ENCODE measurements at regions not wholly inside any gene's neighbourhood (a gene's known extent, or its start where the extent isn't known, plus 50 kb on each side); places are given as distances from the start of the nearest gene placed in this dataset.

DNA sequence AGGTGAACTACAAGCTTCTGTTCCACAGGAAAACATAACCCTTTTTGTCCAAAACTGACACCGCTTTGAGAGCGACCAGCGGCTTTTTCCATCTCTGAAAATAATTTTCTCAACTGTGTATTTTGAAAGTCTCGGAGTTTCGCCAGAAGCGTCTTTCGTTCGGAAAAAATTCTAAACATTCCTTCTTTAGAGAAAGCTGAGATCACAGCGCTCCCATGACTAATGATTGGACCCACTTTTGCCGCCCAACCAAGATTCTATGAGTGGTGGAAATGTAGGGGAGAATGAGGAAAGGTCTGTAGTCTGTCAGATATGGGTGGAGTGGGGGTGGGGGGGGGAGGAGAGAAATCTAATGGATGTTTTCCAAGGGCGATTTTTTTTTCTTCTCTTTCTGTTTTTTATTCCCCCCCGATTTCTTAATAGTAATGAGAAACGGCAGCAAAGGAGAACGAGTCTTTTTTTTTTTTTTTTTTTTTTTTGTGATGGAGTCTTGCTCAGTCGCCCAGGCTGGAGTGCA, 189.3 kb downstream of the TRIM27 start:
- Histone ChIP-seq H3K27me3 (peaks cover 2% of the 10 kb centered on the region), H3K4me1 (ENCODE audit: insufficient read depth) (no peaks in the 10 kb centered on the region), H3K9me3 (peaks cover 0 to 5% of the 10 kb centered on the region in 2 donors), H3K4me3 (no peak overlapping the region), H3K36me3 (no peaks in the 10 kb centered on the region), H3K27ac (no peak overlapping the region)
- intact Hi-C loops (cut with DNase I): no loop called here
- 15 to 52% (median 29%) methylated on average over 15 of the region's 15 CpGs for WGBS, 3 donors
- DNase-seq: no peak
- TF ChIP-seq, protein P1, sequence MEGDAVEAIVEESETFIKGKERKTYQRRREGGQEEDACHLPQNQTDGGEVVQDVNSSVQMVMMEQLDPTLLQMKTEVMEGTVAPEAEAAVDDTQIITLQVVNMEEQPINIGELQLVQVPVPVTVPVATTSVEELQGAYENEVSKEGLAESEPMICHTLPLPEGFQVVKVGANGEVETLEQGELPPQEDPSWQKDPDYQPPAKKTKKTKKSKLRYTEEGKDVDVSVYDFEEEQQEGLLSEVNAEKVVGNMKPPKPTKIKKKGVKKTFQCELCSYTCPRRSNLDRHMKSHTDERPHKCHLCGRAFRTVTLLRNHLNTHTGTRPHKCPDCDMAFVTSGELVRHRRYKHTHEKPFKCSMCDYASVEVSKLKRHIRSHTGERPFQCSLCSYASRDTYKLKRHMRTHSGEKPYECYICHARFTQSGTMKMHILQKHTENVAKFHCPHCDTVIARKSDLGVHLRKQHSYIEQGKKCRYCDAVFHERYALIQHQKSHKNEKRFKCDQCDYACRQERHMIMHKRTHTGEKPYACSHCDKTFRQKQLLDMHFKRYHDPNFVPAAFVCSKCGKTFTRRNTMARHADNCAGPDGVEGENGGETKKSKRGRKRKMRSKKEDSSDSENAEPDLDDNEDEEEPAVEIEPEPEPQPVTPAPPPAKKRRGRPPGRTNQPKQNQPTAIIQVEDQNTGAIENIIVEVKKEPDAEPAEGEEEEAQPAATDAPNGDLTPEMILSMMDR (IDR thresholded peaks at IDR 0.05): no peak
- TF ChIP-seq EP300 (IDR thresholded peaks at IDR 0.05): no peak
- no peak for TF ChIP-seq POLR2A (IDR thresholded peaks at IDR 0.05)

DNA sequence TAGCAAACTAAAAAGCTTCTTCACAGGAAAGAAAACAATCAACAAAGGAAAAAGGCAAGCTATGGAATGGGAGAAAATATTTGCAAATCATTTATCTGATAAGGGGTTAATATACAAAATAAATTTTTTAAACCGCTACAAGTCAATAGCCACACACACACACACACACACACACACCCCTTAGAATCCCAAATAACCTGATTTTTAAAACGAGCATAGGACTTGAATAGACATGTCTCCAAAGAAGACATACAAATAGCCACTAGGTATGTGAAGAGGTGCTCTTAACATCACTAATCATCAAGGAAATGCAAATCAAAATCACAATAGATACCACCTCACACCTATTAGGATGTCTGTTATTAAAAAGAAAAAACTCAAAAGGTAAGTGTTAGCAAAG, 187.7 kb downstream of the TRIM27 start:
- H3K27me3 ChIP-seq: peaks cover 2% of the 10 kb centered on the region
- no peak for DNase-seq
- TF ChIP-seq POLR2A (IDR thresholded peaks at IDR 0.05) (no peak), EP300 (IDR thresholded peaks at IDR 0.05) (no peak)
- TF ChIP-seq, protein P1 (IDR thresholded peaks at IDR 0.05): no peak
- 17 to 41% (median 20%) methylated on average over 2 of the region's 2 CpGs for WGBS, 3 donors
- no peaks in the 10 kb centered on the region for H3K4me1 ChIP-seq (ENCODE audit: insufficient read depth)
- intact Hi-C loops (cut with DNase I): no loop called here
- H3K4me3 ChIP-seq: no peak overlapping the region
- H3K27ac ChIP-seq: no peak overlapping the region
- no peaks in the 10 kb centered on the region for H3K36me3 ChIP-seq
- H3K9me3 ChIP-seq: peaks cover 0 to 8% of the 10 kb centered on the region in 2 donors

DNA sequence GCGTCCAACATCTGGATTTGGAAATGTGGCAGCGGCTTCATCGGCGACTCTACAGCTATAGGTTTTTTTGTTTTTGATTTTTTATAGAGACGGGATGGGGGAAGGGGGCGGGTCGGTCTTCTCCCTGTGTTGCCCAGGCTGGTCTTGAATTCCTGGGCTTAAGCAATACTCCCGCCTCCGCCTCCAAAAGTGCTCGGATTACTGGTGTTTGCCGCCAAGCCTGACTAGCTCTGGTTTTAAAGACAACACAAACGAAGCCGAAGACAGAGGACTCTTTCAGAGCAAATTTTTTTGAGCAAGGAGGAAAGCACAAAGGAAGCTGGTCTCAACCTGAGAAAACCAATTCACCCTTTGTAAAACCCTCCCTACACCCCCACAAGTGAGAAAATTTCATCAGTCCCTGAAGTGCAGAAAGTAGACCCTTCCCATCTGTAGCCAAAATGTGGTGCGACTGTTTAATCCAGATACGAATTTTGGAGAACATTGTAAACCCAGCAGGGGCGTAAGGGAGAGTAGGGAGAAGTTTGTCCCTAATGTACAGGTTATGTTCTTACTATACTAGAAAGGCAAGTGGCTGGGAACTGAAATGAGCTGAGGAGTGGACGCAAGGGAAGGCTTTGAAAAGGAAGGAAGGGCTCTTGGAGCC, 185.9 kb downstream of the TRIM27 start:
- H3K4me1 ChIP-seq (ENCODE audit: insufficient read depth): no peaks in the 10 kb centered on the region
- H3K9me3 ChIP-seq: peaks cover 0 to 8% of the 10 kb centered on the region in 2 donors
- DNase-seq: no peak

DNA sequence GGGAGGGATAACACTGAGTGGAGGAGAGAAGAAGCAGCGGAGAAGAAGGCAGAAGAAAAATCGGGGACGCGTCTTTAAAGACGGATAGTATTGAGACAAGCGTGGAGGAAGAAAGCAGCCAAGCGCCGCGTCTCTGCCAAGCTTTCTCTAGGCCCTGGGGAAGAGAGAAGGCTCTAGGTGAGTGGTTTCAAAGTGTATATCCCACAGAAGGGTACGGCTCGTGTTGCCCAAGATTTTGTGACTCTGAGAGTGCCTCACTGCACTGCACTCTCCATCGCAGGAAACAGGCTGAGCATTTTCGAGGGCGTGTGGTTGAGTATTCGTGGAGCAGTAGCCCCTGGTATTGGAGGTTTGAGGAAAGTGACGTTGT, 185.4 kb downstream of the TRIM27 start:
- H3K4me1 ChIP-seq (ENCODE audit: insufficient read depth): no peaks in the 10 kb centered on the region
- 5 to 24% (median 10%) methylated on average over 16 of the region's 16 CpGs for WGBS, 3 donors
- H3K4me3 ChIP-seq: no peak overlapping the region
- H3K27ac ChIP-seq: no peak overlapping the region
- H3K27me3 ChIP-seq: peaks cover 2% of the 10 kb centered on the region
- no peak for DNase-seq
- TF ChIP-seq, protein P1 (IDR thresholded peaks at IDR 0.05): no peak
- TF ChIP-seq POLR2A (IDR thresholded peaks at IDR 0.05): no peak
- TF ChIP-seq EP300 (IDR thresholded peaks at IDR 0.05): no peak
- H3K9me3 ChIP-seq: peaks cover 0 to 8% of the 10 kb centered on the region in 2 donors
- H3K36me3 ChIP-seq: no peaks in the 10 kb centered on the region
- intact Hi-C loops (cut with DNase I): no loop called here

More for the DNA sequence above, 185.9 kb downstream of the TRIM27 start:
- TF ChIP-seq, protein P1 (IDR thresholded peaks at IDR 0.05): no peak
- TF ChIP-seq POLR2A (IDR thresholded peaks at IDR 0.05): no peak
- no peak for TF ChIP-seq EP300 (IDR thresholded peaks at IDR 0.05)
- Histone ChIP-seq H3K4me3 (no peak overlapping the region), H3K27me3 (peaks cover 2% of the 10 kb centered on the region), H3K36me3 (no peaks in the 10 kb centered on the region), H3K27ac (no peak overlapping the region)
- 6 to 24% (median 11%) methylated on average over 17 of the region's 17 CpGs for WGBS, 3 donors
- intact Hi-C loops (cut with DNase I): no loop called here

Data from ovary (tissue), 7 donors.